ENCODE measurements at regions not wholly inside any gene's neighbourhood (a gene's known extent, or its start where the extent isn't known, plus 50 kb on each side); places are given as distances from the start of the nearest gene placed in this dataset.

GRCh38 chr11:81870066-81870412, 863.6 kb downstream of the FAM181B start:
- H3K9me3 ChIP-seq, result no peaks in the 10 kb centered on the region
- no peaks in the 10 kb centered on the region for H3K4me1 ChIP-seq
- H3K27me3 ChIP-seq, result no peaks in the 10 kb centered on the region
- peak in 1 of 2 donors; percentile 15 for ATAC-seq (ENCODE audit: low FRiP score in 2 of 2)
- TF ChIP-seq POLR2A (IDR thresholded peaks at IDR 0.05) (no peak), POLR2AphosphoS5 (IDR thresholded peaks at IDR 0.05) (no peak)
- 18 to 37% methylated on average over 3 of the region's 3 CpGs for WGBS, 2 donors
- H3K36me3 ChIP-seq, result no peaks in the 10 kb centered on the region
- DNase-seq, result no peak
- H3K4me3 ChIP-seq, result no peak overlapping the region
- H3K27ac ChIP-seq, result no peak overlapping the region

GRCh38 chr11:81869351-81870065, 864.2 kb downstream of the FAM181B start:
- Histone ChIP-seq H3K27me3 (no peaks in the 10 kb centered on the region), H3K4me3 (no peak overlapping the region), H3K36me3 (no peaks in the 10 kb centered on the region), H3K9me3 (no peaks in the 10 kb centered on the region), H3K4me1 (no peaks in the 10 kb centered on the region), H3K27ac (no peak overlapping the region)
- WGBS, 2 donors, result 70 to 83% methylated on average over 1 of the region's 1 CpG
- DNase-seq, result peak in 1 of 2 donors; percentile 41
- peak; percentile 34 to 62 for ATAC-seq (ENCODE audit: low FRiP score in 2 of 2)
- TF ChIP-seq POLR2A (IDR thresholded peaks at IDR 0.05), result no peak
- TF ChIP-seq POLR2AphosphoS5 (IDR thresholded peaks at IDR 0.05), result no peak
- no peak for TF ChIP-seq CTCF (IDR thresholded peaks at IDR 0.05)
- no peak for TF ChIP-seq EP300 (IDR thresholded peaks at IDR 0.05)

GRCh38 chr11:81866896-81867295, 866.8 kb downstream of the FAM181B start:
- no peaks in the 10 kb centered on the region for H3K9me3 ChIP-seq
- H3K27ac ChIP-seq, result no peak overlapping the region
- WGBS, 2 donors, result 51 to 72% methylated on average over 2 of the region's 2 CpGs

GRCh38 chr11:81857386-81857785, 876.3 kb downstream of the FAM181B start:
- H3K36me3 ChIP-seq, result no peaks in the 10 kb centered on the region
- no peaks in the 10 kb centered on the region for H3K27me3 ChIP-seq
- DNase-seq, result no peak
- WGBS, 2 donors, result 59 to 61% methylated on average over 4 of the region's 4 CpGs
- no peaks in the 10 kb centered on the region for H3K9me3 ChIP-seq
- TF ChIP-seq EP300 (IDR thresholded peaks at IDR 0.05), result no peak
- TF ChIP-seq CTCF (IDR thresholded peaks at IDR 0.05), result no peak
- no peak for TF ChIP-seq POLR2AphosphoS5 (IDR thresholded peaks at IDR 0.05)
- no peak for TF ChIP-seq POLR2A (IDR thresholded peaks at IDR 0.05)
- no peaks in the 10 kb centered on the region for H3K4me1 ChIP-seq
- H3K27ac ChIP-seq, result no peak overlapping the region
- no peak for ATAC-seq (ENCODE audit: low FRiP score in 2 of 2)
- no peak overlapping the region for H3K4me3 ChIP-seq

More at GRCh38 chr11:81866896-81867295, 866.8 kb downstream of the FAM181B start:
- ATAC-seq (ENCODE audit: low FRiP score in 2 of 2), result no peak
- H3K4me1 ChIP-seq, result no peaks in the 10 kb centered on the region
- no peak overlapping the region for H3K4me3 ChIP-seq
- H3K36me3 ChIP-seq, result no peaks in the 10 kb centered on the region
- DNase-seq, result no peak
- no peaks in the 10 kb centered on the region for H3K27me3 ChIP-seq
- TF ChIP-seq POLR2AphosphoS5 (IDR thresholded peaks at IDR 0.05) (no peak), CTCF (IDR thresholded peaks at IDR 0.05) (no peak), POLR2A (IDR thresholded peaks at IDR 0.05) (no peak), EP300 (IDR thresholded peaks at IDR 0.05) (no peak)

- H3K9me3 ChIP-seq, result no peaks in the 10 kb centered on the region
- no peaks in the 10 kb centered on the region for H3K4me1 ChIP-seq
- DNase-seq, result no peak
- H3K27me3 ChIP-seq, result no peaks in the 10 kb centered on the region
- H3K4me3 ChIP-seq, result no peak overlapping the region
- no peak overlapping the region for H3K27ac ChIP-seq
- no peak for ATAC-seq (ENCODE audit: low FRiP score in 2 of 2)
- no peak for TF ChIP-seq CTCF (IDR thresholded peaks at IDR 0.05)
- no peak for TF ChIP-seq EP300 (IDR thresholded peaks at IDR 0.05)
- no peak for TF ChIP-seq POLR2AphosphoS5 (IDR thresholded peaks at IDR 0.05)
- no peak for TF ChIP-seq POLR2A (IDR thresholded peaks at IDR 0.05)
- WGBS, 2 donors, result 56 to 67% methylated on average over 1 of the region's 1 CpG
- no peaks in the 10 kb centered on the region for H3K36me3 ChIP-seq
These were observed 879.9 kb downstream of the FAM181B start for GRCh38 chr11:81853791-81854190.
